HG03103 (cell line): ENCODE measurements at regions not wholly inside any gene's neighbourhood (a gene's known extent, or its start where the extent isn't known, plus 50 kb on each side); places are given as distances from the start of the nearest gene placed in this dataset.
"Not testable (repeated sequence)": the region's sequence is repeated elsewhere in the genome, so short reads cannot be mapped to it uniquely, and the experiment has no call there.

ENCODE experiments used
- ATAC-seq: cut with Tn5 transposase; IDR thresholded peaks from one replicate; pipeline ENCODE4 v1.9.1; 2021; ENCODE audit warnings: low read depth; ENCODE audit not compliant: unreplicated experiment

DNA sequence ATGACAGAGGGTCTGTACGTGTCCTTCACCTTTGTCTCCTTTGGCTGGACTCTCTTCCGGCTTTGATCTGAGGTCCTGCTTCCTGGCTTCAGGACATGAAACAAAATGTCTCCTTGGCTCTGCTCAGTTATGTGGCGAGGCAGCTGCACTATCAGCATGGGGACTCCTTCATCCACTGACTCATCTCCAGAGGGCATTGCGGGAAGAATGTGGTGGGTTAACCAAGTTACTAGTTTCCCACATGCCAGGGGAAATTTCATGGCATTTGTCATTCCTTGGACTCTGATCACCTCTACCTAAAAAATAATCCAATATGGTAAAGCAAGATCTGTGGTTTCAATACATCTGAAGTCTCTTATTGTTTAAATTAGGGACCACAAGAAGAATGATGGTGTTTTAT, 259.7 kb downstream of the MED10 start:
- no peak for ATAC-seq

DNA sequence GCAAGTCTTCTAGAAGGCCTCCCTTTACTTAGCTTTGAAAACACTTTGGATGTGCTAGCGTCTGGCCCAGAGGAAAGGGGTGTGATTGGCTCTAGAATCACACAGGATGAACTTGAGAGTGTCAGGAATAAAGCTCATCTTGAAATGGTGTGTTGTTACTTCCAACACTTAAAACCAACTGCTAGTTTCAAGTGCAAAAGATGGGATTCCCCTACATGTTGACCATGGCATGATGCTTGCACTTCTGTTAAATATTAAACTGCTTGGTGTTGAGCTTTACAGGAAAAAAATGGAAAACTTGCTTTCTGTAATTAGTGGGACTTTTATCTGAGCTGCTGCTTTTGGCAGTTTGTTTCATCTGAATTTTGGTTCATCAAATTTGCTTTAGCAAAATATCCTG, 261.1 kb downstream of the MED10 start:
- no peak for ATAC-seq

GRCh38 chr5:6115852-6116251, 262.5 kb downstream of the MED10 start:
- no peak for ATAC-seq

DNA sequence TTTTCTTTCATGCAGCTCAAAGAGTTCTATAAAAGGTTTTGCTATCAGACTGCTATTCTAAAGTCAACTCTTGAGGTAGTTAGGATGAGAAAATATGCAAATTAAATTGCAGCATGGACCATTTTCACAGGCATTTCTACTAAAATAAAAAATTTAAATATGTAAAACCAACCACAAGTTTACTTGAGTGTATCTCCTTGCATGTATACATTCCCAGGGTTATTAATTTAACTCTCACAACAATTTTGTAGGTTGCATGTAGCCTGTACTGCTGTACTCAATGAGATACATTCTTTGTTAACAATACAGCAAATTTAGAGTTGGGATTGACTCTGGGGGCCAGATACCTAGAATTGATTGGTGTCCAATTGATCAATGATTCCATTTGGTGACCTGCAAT, 265.8 kb downstream of the MED10 start:
- ATAC-seq = no peak

DNA sequence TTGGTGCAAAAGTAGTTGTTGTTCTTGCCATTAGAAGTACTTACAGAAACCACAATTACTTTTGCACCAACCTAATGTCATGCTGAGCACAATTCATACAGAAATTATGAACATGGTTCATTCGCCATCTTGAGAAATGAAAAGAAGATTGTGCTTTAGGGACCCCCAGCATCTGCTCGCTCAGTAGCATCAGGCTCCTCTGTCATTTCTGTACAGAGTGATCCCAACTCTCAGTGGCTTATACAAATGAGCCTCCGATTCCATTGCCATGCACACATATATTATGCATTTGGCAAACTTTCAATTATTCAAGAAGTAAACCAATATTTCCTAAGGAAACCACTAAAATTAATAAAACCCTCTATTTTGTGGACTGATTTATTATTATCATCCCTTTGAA, 266.2 kb downstream of the MED10 start:
- ATAC-seq = no peak

GRCh38 chr5:6111131-6111530, 267.2 kb downstream of the MED10 start:
- no peak for ATAC-seq

- ATAC-seq = no peak
Measured at GRCh38 chr5:6110441-6111005, 267.8 kb downstream of the MED10 start.

GRCh38 chr5:6108981-6109825, 269.1 kb downstream of the MED10 start:
- ATAC-seq = no peak

GRCh38 chr5:6108540-6108848, 269.9 kb downstream of the MED10 start:
- ATAC-seq = no peak

DNA sequence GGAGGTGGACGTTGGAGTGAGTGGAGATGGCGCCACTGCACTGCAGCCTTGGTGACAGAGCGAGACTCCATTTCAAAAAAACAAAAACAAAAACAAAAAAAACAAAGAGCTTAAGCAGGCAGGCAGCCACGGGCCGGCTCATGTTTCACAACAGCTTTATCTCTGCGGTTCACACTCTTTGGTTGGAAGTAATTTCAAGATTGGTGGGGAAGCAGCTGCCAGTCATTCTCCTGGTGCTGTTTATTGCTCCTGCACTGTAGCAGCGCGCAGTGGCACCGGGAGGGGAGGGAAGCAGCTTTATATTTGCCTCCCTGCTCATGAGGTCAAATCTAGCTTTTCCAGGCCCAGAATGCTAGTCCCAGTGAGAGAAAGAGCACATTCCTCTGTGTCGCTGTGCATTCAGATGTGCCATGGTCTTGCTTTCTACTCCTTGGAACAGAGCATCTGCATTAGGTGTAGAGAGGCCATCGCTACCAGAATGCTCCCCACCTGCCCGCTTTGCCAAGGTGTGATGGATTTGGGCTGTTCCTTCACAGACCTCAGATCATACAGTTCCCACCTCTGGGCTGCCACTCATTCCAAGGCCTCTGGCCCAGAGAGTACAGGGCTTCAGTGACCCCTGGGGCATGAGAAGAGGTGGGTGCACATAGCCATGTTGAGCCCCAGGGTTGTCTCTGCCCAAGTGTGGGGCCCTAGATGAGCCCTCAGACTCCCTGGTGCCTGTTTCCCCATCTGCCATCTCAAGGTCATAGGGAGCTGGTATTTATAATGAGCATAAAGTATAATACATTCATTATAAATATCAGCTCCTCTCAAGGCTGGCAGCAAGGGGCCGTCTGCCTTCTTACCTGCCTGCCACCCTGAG, 270.4 kb downstream of the MED10 start:
- no peak for ATAC-seq

- no peak for ATAC-seq
Measured at GRCh38 chr5:6106756-6107155, 271.6 kb downstream of the MED10 start.

DNA sequence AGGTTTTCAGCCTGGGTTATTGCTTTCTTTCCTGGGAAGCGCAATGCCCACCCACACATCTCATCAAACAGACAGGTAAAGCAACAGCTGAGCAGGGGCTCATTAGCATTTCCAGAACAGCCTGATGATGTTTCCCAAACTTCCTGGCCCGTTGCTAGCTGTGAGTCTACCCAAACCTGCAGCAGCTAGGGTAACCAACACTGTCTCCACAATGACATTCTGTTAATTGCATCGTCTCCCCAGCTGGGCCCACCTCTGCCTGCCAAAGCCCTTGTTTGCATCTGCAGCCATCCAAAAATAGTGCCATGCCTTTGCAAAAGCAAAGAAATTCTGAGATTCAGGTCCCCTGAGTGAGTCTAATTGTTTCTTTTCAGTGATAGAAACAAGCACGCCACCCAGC, 273.0 kb downstream of the MED10 start:
- no peak for ATAC-seq

DNA sequence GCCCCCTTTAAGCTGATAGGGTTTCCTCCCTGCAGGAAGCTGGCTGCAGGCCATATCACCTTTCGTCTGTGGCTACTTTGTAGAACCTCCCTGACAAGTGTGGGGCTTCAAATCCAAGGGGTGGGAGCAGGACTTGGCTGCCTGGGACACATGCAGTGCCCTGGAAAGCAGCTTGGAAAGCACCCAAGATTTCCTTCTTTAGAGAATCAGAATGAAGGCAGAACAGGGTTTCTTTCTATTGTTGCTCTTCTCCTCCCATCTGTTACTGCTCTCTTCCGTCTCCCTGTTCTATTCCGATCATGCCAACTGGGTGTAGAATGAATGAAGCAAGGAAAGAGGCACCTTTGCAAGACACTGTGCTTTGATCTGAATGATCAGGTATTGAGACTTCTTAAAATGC, 282.2 kb downstream of the MED10 start:
- no peak for ATAC-seq

DNA sequence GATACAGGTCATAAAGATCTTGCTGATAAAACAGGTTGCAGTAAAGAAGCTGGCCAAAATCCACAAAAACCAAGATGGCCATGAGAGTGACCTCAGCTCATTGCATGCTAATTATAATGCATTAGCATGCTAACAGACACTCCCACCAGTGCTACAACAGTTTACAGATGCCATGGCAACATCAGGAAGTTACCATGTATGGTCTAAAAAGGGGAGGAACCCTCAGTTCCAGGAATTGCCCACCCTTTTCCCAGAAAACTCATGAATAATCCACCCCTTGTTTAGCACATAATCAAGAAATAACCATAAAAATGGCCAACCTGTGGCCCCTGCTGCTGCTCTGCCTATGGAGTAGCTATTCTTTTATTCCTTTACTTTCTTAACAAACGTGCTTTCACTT, 284.2 kb downstream of the MED10 start:
- ATAC-seq = not testable (repeated sequence)

- ATAC-seq = no peak
Measured at GRCh38 chr5:6090838-6091237, 287.5 kb downstream of the MED10 start.

DNA sequence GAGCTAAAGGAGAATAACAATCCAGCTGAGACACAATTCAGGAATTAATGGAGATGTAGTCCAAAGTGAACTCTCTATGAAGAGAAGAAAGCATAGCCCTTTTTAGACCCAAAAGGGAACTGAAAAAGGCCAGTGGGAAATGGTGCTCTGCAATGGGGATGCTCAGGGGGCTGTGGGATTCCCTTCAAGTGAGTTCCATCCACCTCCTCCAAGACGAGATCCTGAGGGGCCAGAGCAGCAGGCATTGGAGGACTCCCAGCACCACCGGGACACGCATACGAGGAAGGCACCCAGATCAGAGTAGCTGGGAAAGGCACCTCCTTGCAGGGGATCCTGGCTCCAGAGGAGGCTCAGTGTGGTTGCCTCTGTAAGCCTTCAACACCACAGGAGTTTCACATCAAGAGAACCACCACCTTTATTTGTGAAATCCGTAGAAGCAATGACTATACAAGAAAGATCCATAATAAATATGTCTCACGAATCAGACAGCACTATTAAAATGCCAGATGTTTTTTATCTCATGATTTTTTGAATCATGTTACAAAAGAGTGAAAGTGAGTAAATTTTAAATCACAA, 288.2 kb downstream of the MED10 start:
- no peak for ATAC-seq

DNA sequence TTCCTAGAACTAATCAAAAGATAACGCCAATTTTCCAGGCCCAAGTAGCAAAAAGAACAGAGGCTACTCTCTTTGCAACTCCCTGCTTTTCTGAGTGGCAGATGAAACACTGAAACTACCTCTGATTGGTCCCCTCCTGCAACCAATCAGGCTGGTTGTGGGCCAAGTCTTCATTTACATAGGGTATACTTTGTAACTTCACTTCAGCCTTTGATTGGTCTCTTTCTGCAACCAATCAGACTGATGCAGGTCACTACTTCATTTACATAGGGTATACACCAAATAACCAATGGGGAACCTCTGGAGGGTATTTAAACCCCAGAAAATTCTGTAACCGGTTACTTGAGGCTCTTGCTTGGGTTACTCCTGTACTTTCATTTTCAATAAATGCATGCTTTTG, 289.6 kb downstream of the MED10 start:
- no peak for ATAC-seq

DNA sequence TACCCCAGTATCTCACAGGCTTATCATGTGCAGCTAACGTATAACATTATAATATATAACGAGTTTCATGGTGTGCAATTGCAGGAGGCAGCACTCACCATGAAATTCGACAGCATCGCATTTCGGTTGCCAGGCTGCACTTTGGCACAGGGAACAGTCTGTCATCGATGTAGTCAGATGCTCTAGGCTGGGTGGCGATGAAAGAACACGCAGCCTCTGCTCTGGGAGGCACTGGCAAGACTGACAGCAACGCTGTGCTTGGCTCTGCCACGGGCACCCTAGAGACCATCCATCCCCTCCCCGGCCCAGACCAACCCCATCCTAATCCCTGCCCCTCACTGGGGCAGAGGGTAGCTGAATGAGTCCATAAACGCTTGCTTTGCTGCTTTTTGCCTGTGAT, 290.8 kb downstream of the MED10 start:
- ATAC-seq = no peak

DNA sequence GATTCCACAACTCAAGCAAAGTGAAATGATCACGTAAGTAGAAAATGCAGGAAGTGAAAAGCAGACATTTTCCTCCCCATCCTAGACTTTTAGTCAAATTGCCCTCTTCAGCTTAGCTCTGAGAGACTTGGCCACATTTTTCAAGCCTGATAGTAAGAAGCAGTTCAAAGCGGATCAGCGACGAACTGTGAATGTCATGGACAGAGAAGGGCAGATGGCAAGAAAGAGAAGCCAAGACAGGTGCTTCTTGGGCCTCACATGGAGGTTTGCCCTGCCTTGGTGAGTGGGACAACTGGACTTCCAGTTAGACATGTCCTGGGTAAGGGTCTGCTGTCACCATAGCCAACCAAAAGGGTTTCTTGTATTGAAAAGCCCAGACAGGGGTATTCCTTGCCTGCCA, 291.5 kb downstream of the MED10 start:
- no peak for ATAC-seq

DNA sequence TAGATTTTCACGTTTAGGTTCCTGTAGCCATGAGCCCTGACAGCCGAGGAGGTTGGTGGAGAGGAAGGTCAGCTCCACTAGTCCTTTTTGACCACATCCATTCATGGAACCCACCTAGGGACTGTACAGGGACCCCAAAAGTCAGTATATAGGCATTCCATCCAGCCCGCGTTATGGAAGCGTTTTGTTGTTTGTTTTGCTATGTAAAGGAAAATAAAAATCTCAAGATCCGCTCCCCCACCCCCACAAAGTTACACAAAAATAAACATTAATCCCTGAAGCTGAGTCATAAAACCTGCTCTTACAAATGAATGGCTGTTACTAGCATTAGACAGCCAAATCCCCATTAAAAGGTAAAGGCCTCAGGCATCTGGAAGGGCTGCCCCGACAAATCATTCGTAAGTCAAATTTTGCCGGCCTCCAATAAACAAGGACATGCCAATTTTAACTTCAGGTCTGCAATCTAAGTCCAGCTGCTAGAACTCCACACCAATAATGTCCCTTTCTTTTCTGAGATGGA, 292.9 kb downstream of the MED10 start:
- no peak for ATAC-seq

GRCh38 chr5:6084836-6085235, 293.5 kb downstream of the MED10 start:
- no peak for ATAC-seq
